ENCODE measurements at regions not wholly inside any gene's neighbourhood (a gene's known extent, or its start where the extent isn't known, plus 50 kb on each side); places are given as distances from the start of the nearest gene placed in this dataset.

GRCh38 chr4:163077680-163078079 is 89.0 kb downstream of the NAF1 start:
- H3K27ac ChIP-seq: no peak overlapping the region
- no peaks in the 10 kb centered on the region for H3K27me3 ChIP-seq
- TF ChIP-seq CTCF (IDR thresholded peaks at IDR 0.05): no peak
- DNase-seq (no peak), ATAC-seq (no peak)
- H3K9me3 ChIP-seq: no peaks in the 10 kb centered on the region
- H3K36me3 ChIP-seq: no peaks in the 10 kb centered on the region
- intact Hi-C loops (cut with DNase I): no loop called here
- no peaks in the 10 kb centered on the region for H3K4me1 ChIP-seq
- no peak overlapping the region for H3K4me3 ChIP-seq

GRCh38 chr4:163072222-163072621 is 94.5 kb downstream of the NAF1 start:
- ATAC-seq (no peak), DNase-seq (no peak)
- H3K9me3 ChIP-seq: no peaks in the 10 kb centered on the region
- TF ChIP-seq CTCF (IDR thresholded peaks at IDR 0.05): no peak
- intact Hi-C loops (cut with DNase I): no loop called here
- no peak overlapping the region for H3K4me3 ChIP-seq
- H3K27me3 ChIP-seq: no peaks in the 10 kb centered on the region
- no peaks in the 10 kb centered on the region for H3K36me3 ChIP-seq
- H3K27ac ChIP-seq: no peak overlapping the region
- no peaks in the 10 kb centered on the region for H3K4me1 ChIP-seq

- H3K27ac ChIP-seq: no peak overlapping the region
- no peak for TF ChIP-seq CTCF (IDR thresholded peaks at IDR 0.05)
- no peak for ATAC-seq
- intact Hi-C loops (cut with DNase I): no loop called here
- H3K4me1 ChIP-seq: no peaks in the 10 kb centered on the region
- H3K27me3 ChIP-seq: no peaks in the 10 kb centered on the region
- H3K9me3 ChIP-seq: no peaks in the 10 kb centered on the region
- H3K36me3 ChIP-seq: no peaks in the 10 kb centered on the region
- DNase-seq: no peak
- H3K4me3 ChIP-seq: no peak overlapping the region
These were observed 95.4 kb downstream of the NAF1 start for GRCh38 chr4:163071308-163071707.

GRCh38 chr4:163070023-163070422 is 96.7 kb downstream of the NAF1 start:
- no peaks in the 10 kb centered on the region for H3K4me1 ChIP-seq
- no peaks in the 10 kb centered on the region for H3K27me3 ChIP-seq
- no peak for ATAC-seq
- intact Hi-C loops (cut with DNase I): no loop called here
- no peak overlapping the region for H3K27ac ChIP-seq
- H3K36me3 ChIP-seq: no peaks in the 10 kb centered on the region
- TF ChIP-seq CTCF (IDR thresholded peaks at IDR 0.05): no peak
- no peak overlapping the region for H3K4me3 ChIP-seq
- DNase-seq: no peak
- H3K9me3 ChIP-seq: no peaks in the 10 kb centered on the region

GRCh38 chr4:163063891-163064290 is 102.8 kb downstream of the NAF1 start:
- Histone ChIP-seq H3K4me1 (no peaks in the 10 kb centered on the region), H3K27me3 (no peaks in the 10 kb centered on the region), H3K27ac (no peak overlapping the region), H3K4me3 (no peak overlapping the region), H3K36me3 (no peaks in the 10 kb centered on the region), H3K9me3 (peaks cover 0 to 2% of the 10 kb centered on the region in 2 donors)
- DNase-seq: no peak
- ATAC-seq: no peak
- no peak for TF ChIP-seq CTCF (IDR thresholded peaks at IDR 0.05)
- intact Hi-C loops (cut with DNase I): no loop called here

All from left lung (tissue), 4 donors.